NB4 (cell line): ENCODE measurements at regions not wholly inside any gene's neighbourhood (a gene's known extent, or its start where the extent isn't known, plus 50 kb on each side); places are given as distances from the start of the nearest gene placed in this dataset.

ENCODE experiments used
- DNase-seq: peaks from one replicate; pipeline ENCODE4 v3.0.0; 2010; ENCODE audit warnings: low read depth
- H3K4me3 ChIP-seq: one replicate; pipeline ENCODE4 v1.5.1; 2011; ENCODE audit warnings: mild to moderate bottlenecking, low read depth, low read length, moderate library complexity
- MYC ChIP-seq: IDR thresholded peaks from 2 replicates; pipeline ENCODE4 v1.6.1; 2011; ENCODE audit warnings: low read depth, low read length
- POLR2A ChIP-seq: IDR thresholded peaks from 2 replicates; pipeline ENCODE4 v1.6.1; 2011; ENCODE audit warnings: mild to moderate bottlenecking; ENCODE audit not compliant: insufficient read length; ENCODE audit errors: extremely low read depth
- TF ChIP-seq, protein P1 (sequence below): IDR thresholded peaks from 2 replicates; pipeline ENCODE4 v1.6.1; 2011; ENCODE audit warnings: low read depth, low read length
- TF ChIP-seq, protein P2 (sequence below): IDR thresholded peaks from one replicate; pipeline ENCODE4 v1.5.1; 2012; ENCODE audit warnings: low read depth, low read length

DNA sequence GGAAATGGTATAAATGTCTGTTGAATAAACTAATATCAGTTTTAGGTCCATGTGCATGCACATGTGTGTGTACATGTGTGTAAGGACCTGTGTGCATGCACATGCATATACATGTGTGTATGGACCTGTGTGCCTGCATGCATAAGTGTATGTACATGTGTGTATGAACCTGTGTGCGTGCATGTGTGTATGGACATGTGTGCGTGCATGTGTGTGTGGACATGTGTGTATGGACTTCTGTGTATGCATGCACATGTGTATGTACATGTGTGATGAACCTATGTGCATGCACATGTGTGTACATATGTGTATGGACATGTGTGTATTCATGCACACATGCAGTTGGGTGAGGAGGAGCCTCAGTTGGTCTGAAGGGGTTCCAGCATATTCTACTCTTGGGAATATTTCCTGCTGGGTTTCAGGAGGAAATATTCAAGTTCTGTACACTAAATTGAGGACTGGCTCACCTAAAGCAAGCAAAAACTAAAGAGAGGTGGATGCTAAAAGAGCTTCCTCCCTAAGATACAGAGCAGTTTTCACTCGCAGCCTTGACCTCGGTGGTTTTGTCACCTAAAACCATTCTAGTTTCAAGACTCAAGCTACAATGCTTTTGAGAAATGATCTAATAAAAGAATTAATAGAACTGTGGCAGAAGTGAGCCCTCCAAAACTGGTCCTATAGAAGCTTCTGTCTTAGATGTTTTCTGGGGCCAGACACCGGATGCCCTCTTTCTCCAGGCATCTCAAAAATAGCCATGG lies 742.8 kb downstream of the MAFB start:
- H3K4me3 ChIP-seq: no peak overlapping the region
- no peak for DNase-seq
- no peak for TF ChIP-seq MYC
- TF ChIP-seq, protein P1, sequence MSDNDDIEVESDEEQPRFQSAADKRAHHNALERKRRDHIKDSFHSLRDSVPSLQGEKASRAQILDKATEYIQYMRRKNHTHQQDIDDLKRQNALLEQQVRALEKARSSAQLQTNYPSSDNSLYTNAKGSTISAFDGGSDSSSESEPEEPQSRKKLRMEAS: no peak; the same call in 1 of the 2 replicates
- no peak for TF ChIP-seq POLR2A
- TF ChIP-seq, protein P2, sequence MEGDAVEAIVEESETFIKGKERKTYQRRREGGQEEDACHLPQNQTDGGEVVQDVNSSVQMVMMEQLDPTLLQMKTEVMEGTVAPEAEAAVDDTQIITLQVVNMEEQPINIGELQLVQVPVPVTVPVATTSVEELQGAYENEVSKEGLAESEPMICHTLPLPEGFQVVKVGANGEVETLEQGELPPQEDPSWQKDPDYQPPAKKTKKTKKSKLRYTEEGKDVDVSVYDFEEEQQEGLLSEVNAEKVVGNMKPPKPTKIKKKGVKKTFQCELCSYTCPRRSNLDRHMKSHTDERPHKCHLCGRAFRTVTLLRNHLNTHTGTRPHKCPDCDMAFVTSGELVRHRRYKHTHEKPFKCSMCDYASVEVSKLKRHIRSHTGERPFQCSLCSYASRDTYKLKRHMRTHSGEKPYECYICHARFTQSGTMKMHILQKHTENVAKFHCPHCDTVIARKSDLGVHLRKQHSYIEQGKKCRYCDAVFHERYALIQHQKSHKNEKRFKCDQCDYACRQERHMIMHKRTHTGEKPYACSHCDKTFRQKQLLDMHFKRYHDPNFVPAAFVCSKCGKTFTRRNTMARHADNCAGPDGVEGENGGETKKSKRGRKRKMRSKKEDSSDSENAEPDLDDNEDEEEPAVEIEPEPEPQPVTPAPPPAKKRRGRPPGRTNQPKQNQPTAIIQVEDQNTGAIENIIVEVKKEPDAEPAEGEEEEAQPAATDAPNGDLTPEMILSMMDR: no peak

DNA sequence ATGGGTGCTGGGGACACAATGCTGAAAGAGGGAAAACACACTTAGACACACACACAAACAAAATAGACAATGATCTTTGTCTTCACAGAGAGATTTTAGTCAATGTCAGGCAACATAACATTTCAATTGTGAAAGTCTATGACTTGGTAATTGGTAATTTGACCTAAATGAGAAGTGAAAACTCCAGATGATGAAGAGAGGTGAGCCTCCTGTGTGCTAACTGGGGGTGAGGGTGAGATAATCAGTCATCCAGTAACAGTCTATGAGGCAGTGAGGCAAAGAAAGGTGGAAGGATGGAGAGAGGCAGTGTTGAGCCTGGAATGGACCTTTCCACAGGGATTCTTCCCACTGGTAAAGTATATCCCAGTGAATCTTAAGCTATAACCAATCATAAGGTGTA lies 744.2 kb downstream of the MAFB start:
- TF ChIP-seq POLR2A (no peak), MYC (no peak)
- TF ChIP-seq, protein P1: no peak
- TF ChIP-seq, protein P2: no peak
- no peak overlapping the region for H3K4me3 ChIP-seq
- DNase-seq: no peak

DNA sequence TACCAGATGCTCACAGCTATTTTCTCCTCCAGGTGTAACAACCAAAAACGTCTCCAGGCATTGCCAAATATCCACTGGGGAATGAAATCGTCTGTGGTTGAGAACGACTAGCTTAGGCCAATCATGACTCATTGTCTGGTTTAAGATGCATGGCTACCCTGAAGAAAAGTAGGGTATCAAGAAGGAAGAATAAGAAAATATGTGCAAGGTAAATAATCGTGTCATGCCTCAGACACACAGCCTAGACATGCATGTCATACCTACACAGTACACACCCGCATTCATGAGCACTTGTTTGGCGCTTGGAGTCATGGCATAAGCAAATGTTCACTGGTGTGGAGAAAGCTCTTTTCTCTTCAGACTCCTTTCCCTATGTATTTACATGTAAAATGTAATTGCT lies 745.7 kb downstream of the MAFB start:
- no peak overlapping the region for H3K4me3 ChIP-seq
- DNase-seq: no peak
- TF ChIP-seq MYC (no peak), POLR2A (no peak)
- TF ChIP-seq, protein P2: no peak
- TF ChIP-seq, protein P1: no peak

DNA sequence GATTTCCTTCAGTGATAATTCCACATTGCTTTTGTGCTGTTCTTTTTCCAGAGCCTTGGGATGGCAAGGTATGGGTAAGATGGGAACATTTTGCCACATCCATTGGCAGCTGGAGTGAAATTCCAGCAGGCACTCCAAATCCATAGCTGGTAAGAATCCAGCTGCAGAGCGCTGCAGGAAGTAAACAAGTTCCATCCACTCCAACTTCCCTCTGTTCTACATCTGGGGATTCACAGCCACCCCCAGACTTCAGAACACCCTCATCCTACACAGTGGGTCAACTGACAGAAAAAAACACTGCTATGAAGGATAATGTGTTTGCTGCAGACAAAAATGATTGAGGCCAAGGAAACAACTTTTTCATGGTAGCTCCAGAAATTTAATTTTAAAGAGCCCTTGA lies 747.8 kb downstream of the MAFB start:
- H3K4me3 ChIP-seq: no peak overlapping the region
- TF ChIP-seq, protein P2: no peak
- TF ChIP-seq, protein P1: no peak
- TF ChIP-seq MYC (no peak), POLR2A (no peak)
- no peak for DNase-seq

DNA sequence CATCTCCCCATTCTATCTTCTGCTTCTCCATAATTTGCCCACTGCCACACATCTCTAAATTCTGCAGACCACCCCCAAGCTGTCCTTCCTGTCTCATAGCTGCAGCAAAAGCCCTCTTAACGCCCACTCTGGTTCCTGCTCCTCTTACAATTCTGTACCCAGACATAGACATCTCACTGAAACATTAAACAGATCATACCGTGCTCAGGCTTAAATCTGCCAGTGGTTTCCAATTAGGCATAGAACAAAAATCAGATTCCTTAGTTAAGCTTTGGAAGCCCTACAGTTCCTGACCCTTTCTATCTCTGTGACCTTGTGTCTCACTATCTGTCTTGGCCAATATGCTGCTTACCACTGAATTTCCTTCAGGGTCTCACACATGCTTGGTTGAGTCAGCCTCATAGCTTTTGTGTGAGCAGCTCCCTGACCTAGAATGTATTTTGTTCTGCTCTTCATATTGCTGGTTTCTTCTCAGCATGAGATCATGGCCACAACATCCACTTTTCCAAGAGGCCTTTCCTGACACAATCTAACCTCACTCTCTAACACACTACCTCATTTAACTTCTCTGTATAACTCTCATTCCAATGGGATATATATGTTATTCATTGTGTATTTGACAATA lies 749.7 kb downstream of the MAFB start:
- DNase-seq: no peak
- no peak for TF ChIP-seq POLR2A
- TF ChIP-seq, protein P2: no peak
- no peak for TF ChIP-seq MYC
- TF ChIP-seq, protein P1: no peak
- no peak overlapping the region for H3K4me3 ChIP-seq
